ENCODE measurements at regions not wholly inside any gene's neighbourhood (a gene's known extent, or its start where the extent isn't known, plus 50 kb on each side); places are given as distances from the start of the nearest gene placed in this dataset.

- Histone ChIP-seq H3K27me3 (ENCODE audit: insufficient read depth) (no peaks in the 10 kb centered on the region), H4K20me1 (ENCODE audit: insufficient read depth) (no peaks in the 10 kb centered on the region), H3K36me3 (replicated peaks in 1 of 2; ENCODE audit: control insufficient read depth in 1 of 2, insufficient read depth in 2 of 2, low read length in 1 of 2) (no peaks in the 10 kb centered on the region), H3K9me2 (no peaks in the 10 kb centered on the region), H3K27ac (ENCODE audit: low read depth in 2 of 2, low read length in 1 of 2) (no peak overlapping the region), H3K4me2 (no peak overlapping the region), H3K79me2 (ENCODE audit: insufficient read depth) (no peaks in the 10 kb centered on the region), H3K9me3 (no peaks in the 10 kb centered on the region), H3K4me1 (ENCODE audit: control insufficient read depth in 1 of 2, insufficient read depth in 2 of 2, low read depth in 1 of 2, low read length in 1 of 2) (no peaks in the 10 kb centered on the region), H3K9ac (no peak overlapping the region), H2AFZ (ENCODE audit: low read depth) (no peak overlapping the region), H3F3A (replicated peaks; ENCODE audit: insufficient read depth) (no peaks in the 10 kb centered on the region), H3K4me3 (ENCODE audit: low read depth in 2 of 2, low read length in 1 of 2) (no peak overlapping the region)
- TF ChIP-seq PBX3 (IDR thresholded peaks at IDR 0.05) (no peak), CTCF (IDR thresholded peaks at IDR 0.05) (no peak), SMC3 (IDR thresholded peaks at IDR 0.05; ENCODE audit: low read depth, low read length) (no peak), FOXJ3 (CRISPR knock-in tag; IDR thresholded peaks at IDR 0.05) (no peak), FOXM1 (IDR thresholded peaks at IDR 0.05; ENCODE audit: low read depth) (no peak), YY1 (IDR thresholded peaks at IDR 0.05; ENCODE audit: low read depth) (no peak), POLR2AphosphoS5 (IDR thresholded peaks at IDR 0.05; ENCODE audit: low read depth, low read length) (no peak), MXI1 (IDR thresholded peaks at IDR 0.05; ENCODE audit: low read depth, low read length) (no peak), ZBTB33 (IDR thresholded peaks at IDR 0.05; ENCODE audit: borderline replicate concordance, low read depth) (no peak), MAX (IDR thresholded peaks at IDR 0.05; ENCODE audit: low read depth) (no peak), RFX5 (IDR thresholded peaks at IDR 0.05; ENCODE audit: low read length) (no peak), NRF1 (IDR thresholded peaks at IDR 0.05; ENCODE audit: low read depth, low read length) (no peak), EZH2phosphoT487 (IDR thresholded peaks at IDR 0.05; ENCODE audit: borderline replicate concordance, low read depth) (no peak), IRF3 (IDR thresholded peaks at IDR 0.05; ENCODE audit: low read depth, low read length) (no peak), RAD21 (IDR thresholded peaks at IDR 0.05; ENCODE audit: low read length) (no peak), CHD2 (IDR thresholded peaks at IDR 0.05; ENCODE audit: low read length, partially characterized antibody) (no peak)
- 48% methylated on average over 2 of the region's 2 CpGs for WGBS (ENCODE audit: low lambda C conversion rate)
- DNase-seq = no peak
- POLR2A ChIA-PET = no interaction called here
- CTCF ChIA-PET = interaction anchor here (1.2 kb wide), 1 partner anchor 19 kb away, joined by 3 read pairs; no protein-coding TSS in a partner anchor
Observed at GRCh38 chr12:75630091-75630490, 118.7 kb upstream of the KRR1 start.
